GM10266 (cell line): ENCODE measurements at regions not wholly inside any gene's neighbourhood (a gene's known extent, or its start where the extent isn't known, plus 50 kb on each side); places are given as distances from the start of the nearest gene placed in this dataset.

Experiments used
- DNase-seq: peaks from one replicate; pipeline ENCODE4 v3.0.0; 2012; ENCODE audit errors: extremely low spot score
- TF ChIP-seq, protein P1 (sequence below): IDR thresholded peaks from 2 replicates; pipeline ENCODE4 v1.5.1; 2012; ENCODE audit warnings: mild to moderate bottlenecking, low read depth; ENCODE audit not compliant: control insufficient read depth, insufficient read depth; ENCODE audit errors: missing control alignments

DNA sequence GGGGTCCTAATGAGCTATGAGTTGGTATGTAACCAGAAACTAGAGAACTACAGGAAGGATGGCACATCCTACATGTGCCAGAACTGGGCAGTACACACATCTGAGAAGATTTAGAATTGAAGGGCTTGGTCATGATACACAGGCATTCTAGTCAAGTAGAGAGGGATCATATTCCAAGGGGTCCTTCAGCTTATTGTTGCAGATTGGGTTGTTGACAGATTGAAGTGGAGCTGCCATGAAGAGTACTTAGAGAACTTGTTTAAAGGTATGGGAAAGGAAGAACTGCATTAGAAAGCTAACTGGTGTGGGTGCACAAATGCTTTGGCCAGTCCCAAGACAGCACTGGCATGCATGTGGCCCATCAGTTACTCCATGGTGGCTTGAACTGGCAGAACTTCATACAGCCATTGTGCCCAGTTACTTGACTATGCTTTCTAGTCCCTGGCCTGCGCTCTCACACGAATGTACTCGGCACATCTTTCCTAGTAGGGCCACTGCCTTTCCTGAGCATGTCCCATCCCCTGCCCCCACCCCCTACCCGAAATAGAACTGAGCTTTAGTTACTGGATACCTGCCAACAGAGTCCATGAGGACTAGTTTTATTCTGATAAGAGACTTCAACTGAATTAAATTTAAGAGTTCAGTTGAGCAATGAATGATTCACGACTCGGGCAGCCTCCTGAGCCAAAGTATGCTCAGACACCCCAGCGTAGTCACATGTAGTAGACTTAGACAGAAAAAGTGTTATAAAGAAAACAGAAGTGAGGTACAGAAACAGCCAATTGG lies 64.0 kb downstream of the CCNG2 start:
- TF ChIP-seq, protein P1, sequence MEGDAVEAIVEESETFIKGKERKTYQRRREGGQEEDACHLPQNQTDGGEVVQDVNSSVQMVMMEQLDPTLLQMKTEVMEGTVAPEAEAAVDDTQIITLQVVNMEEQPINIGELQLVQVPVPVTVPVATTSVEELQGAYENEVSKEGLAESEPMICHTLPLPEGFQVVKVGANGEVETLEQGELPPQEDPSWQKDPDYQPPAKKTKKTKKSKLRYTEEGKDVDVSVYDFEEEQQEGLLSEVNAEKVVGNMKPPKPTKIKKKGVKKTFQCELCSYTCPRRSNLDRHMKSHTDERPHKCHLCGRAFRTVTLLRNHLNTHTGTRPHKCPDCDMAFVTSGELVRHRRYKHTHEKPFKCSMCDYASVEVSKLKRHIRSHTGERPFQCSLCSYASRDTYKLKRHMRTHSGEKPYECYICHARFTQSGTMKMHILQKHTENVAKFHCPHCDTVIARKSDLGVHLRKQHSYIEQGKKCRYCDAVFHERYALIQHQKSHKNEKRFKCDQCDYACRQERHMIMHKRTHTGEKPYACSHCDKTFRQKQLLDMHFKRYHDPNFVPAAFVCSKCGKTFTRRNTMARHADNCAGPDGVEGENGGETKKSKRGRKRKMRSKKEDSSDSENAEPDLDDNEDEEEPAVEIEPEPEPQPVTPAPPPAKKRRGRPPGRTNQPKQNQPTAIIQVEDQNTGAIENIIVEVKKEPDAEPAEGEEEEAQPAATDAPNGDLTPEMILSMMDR = no peak
- DNase-seq = no peak

DNA sequence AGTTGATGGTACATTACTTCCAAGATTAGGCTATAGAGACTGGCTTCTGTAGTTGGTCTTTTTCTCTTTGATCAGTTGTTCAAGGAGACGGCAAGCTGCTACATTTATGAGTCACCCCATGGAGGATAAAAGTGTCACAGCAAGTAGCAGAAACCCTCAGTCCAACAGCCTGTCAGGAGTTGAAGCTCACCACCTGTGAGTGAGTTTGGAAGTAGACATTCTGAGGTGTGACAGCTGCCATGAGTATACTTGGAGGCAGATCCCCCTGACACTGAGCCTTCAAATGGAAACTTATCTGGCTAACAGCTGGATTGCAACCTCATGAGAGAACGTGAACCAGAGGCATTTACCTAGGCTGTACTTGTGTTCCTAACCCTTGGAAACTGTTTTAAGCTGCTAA lies 68.0 kb downstream of the CCNG2 start:
- TF ChIP-seq, protein P1 = no peak
- DNase-seq = no peak

DNA sequence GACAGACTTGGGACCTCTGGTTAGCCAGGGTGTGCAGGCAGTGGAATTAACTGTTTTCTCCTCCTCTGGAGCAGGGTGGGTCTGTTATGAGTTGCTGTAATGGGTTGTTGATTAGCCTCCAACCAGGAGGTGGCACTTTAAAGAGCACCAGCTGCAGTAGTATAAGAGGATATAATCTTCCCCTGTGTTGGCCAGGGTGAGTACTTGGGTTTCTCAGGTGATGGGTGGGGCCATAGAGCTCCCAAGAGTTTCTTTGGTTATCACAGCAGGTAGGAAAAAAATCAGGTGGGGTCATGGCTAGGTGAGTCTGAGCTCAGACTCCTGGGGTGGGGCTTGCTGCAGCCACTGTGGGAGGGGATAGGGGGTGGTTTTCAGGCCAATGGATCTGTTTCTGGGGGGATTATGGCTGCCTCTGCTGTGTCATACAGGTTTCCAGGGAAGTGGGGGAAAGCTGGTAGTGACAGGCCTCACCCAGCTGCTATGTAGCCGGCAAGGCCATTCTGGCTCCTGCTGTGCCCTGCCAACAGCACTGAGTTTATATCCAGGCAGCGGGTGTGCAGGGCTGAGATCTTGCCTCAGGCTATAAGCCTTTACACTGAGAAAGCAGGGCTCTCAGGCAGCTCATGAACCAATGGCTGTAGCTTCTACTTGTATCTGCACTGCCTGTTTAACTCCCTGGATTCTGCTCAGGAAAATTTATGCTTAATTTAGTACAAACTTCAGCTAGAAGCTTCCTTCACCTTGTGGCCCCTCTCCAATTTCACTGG lies 70.1 kb downstream of the CCNG2 start:
- TF ChIP-seq, protein P1 = no peak
- no peak for DNase-seq

DNA sequence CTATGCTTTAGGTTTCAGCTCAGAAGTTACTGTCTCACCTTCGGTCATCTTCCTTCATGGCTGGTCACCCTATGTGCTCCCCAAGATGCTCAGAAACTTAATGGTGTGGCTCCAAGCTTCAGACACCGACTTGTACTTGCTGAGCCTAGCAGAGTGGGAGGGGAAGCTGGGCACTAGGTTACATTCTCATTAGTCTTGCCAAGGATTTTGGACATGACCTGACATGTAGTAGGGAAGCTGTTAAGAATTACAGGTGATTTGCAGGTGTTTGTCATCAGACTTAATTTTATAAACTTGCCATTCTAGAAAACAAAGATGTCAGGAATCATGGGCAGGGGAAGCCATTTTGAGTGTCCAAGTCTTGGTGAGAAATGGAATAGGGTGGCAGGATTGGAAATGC lies 72.4 kb downstream of the CCNG2 start:
- TF ChIP-seq, protein P1 = no peak
- no peak for DNase-seq

DNA sequence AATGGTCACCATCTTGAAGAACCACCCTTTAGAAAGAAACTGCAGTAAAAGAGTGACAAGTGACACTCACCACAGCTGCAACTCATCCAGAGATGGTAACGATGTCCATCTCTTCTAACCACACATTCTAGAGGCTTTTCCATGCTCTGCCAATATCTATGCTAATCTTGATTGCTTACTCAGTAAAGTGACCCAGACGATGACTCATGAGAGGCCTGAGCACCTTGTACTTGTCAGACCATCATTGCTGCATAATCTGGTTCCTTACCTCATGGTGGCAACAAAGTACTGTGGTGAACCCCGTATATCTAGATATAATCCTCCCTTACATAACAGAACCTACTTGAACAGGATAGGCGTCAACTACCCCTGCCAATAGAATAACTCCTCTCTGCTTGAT lies 75.6 kb downstream of the CCNG2 start:
- TF ChIP-seq, protein P1 = no peak
- no peak for DNase-seq

DNA sequence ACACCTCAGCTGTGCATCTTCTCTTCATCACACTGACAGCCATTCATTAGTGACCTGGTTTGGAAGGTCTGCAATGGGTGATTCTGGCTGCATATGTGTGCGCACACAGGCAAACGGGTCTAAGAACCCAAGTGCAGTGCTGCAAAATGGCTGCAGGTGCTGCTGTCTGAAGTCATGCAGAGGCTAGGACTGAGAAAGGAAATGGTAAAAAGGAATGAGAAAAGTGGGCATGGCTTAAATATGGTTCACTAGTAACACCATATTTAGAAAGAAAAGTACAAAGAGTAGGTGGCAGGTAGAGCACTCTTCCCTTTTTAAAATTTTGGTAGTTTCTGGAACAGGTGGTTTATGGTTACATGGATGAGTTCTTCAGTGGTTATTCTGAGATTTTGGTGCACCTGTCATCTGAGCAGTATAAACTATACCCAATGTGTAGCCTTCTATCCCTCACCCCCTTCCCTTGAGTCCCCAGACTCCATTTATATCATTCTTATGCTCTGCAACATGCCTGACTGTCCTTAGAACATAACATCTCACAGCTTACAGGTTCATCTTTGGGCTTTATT lies 78.4 kb downstream of the CCNG2 start:
- TF ChIP-seq, protein P1 = no peak
- no peak for DNase-seq

DNA sequence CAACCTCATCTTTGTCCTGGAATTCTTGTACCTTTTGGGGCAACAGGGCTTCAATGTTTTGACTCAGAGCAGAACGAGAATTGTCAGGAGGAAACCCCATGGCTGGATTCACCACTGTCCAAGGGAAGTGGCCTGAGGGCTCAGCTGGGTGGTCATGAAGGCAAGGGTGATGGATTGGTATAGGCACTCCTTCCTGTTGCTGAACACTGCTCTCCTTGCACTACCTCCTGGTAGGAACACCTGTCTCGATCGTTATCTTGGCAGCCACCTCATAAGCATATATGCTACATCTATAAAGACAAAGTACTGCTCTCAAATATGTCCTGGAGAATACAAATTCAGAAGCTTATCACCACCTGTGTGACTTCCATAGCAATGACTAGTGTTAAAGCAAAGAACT lies 79.8 kb downstream of the CCNG2 start:
- DNase-seq = no peak
- TF ChIP-seq, protein P1 = no peak
